ENCODE measurements at regions not wholly inside any gene's neighbourhood (a gene's known extent, or its start where the extent isn't known, plus 50 kb on each side); places are given as distances from the start of the nearest gene placed in this dataset.

DNA sequence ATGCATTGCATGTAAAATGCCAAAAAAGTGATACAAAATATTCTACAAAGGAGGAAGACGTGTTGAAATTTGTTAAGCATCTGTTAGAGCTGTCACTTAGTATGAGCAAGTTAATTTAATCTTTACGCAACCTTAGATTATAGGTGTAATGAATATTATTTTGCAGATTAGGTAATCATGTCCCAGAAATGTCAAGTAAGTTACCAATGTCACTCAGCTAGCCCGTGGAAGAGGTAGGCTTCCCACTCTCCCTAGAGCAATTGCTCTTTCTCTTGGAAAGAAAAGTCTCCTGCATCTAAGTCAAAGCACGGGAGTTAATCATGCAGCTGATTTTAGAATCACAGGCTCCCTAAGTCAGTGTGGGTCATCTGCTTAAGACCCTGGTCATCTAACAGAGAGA is 830.4 kb upstream of the IGFBP3 start:
- H3K27ac Mint-ChIP-seq = no peak overlapping the region
- no peaks in the 10 kb centered on the region for H3K27me3 Mint-ChIP-seq
- no peak overlapping the region for H3K4me3 Mint-ChIP-seq
- ChIA-PET POLR2A (no interaction called here), CTCF (no interaction called here)
- H3K9me3 Mint-ChIP-seq = peaks cover 2% of the 10 kb centered on the region
- ATAC-seq = no peak
- DNase-seq = no peak
- no peaks in the 10 kb centered on the region for H3K4me1 Mint-ChIP-seq (ENCODE audit: low read depth)
- intact Hi-C loops (cut with micrococcal nuclease) = no loop called here
- TF ChIP-seq, protein P1, sequence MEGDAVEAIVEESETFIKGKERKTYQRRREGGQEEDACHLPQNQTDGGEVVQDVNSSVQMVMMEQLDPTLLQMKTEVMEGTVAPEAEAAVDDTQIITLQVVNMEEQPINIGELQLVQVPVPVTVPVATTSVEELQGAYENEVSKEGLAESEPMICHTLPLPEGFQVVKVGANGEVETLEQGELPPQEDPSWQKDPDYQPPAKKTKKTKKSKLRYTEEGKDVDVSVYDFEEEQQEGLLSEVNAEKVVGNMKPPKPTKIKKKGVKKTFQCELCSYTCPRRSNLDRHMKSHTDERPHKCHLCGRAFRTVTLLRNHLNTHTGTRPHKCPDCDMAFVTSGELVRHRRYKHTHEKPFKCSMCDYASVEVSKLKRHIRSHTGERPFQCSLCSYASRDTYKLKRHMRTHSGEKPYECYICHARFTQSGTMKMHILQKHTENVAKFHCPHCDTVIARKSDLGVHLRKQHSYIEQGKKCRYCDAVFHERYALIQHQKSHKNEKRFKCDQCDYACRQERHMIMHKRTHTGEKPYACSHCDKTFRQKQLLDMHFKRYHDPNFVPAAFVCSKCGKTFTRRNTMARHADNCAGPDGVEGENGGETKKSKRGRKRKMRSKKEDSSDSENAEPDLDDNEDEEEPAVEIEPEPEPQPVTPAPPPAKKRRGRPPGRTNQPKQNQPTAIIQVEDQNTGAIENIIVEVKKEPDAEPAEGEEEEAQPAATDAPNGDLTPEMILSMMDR (IDR thresholded peaks at IDR 0.05) = no peak
- no peaks in the 10 kb centered on the region for H3K36me3 Mint-ChIP-seq (ENCODE audit: low read depth)

DNA sequence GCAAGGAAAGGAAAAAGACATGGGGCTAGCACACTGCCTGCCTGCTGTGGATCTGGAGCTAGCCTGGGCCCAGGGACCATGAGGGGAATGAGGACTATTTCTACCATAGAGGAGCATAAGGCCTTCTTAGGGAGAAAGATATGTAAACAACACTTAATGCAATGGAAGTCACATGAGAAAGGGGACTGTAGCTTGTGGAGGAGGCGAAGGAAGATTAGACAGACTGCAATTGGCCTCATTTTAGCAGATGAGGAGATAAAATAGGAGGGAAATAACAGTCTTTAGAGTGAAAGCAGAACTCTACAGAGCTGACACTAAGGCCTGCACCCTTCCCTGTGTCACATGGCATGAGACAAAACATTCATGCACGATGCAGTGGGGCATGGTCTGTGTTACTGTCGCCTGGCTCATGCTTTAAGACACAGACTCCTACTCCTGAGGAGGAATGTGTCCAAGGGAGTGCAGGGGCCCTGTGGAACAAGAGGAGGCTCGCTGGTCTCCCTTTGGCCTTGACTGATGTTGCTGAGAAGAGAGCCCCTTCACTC is 829.3 kb upstream of the IGFBP3 start:
- POLR2A ChIA-PET = no interaction called here
- CTCF ChIA-PET = no interaction called here
- Mint-ChIP-seq H3K9me3 (peaks cover 5% of the 10 kb centered on the region), H3K27ac (no peak overlapping the region), H3K27me3 (no peaks in the 10 kb centered on the region), H3K4me3 (no peak overlapping the region), H3K4me1 (ENCODE audit: low read depth) (no peaks in the 10 kb centered on the region), H3K36me3 (ENCODE audit: low read depth) (no peaks in the 10 kb centered on the region)
- intact Hi-C loops (cut with micrococcal nuclease) = no loop called here
- TF ChIP-seq, protein P1 (IDR thresholded peaks at IDR 0.05) = no peak
- no peak for DNase-seq
- no peak for ATAC-seq

DNA sequence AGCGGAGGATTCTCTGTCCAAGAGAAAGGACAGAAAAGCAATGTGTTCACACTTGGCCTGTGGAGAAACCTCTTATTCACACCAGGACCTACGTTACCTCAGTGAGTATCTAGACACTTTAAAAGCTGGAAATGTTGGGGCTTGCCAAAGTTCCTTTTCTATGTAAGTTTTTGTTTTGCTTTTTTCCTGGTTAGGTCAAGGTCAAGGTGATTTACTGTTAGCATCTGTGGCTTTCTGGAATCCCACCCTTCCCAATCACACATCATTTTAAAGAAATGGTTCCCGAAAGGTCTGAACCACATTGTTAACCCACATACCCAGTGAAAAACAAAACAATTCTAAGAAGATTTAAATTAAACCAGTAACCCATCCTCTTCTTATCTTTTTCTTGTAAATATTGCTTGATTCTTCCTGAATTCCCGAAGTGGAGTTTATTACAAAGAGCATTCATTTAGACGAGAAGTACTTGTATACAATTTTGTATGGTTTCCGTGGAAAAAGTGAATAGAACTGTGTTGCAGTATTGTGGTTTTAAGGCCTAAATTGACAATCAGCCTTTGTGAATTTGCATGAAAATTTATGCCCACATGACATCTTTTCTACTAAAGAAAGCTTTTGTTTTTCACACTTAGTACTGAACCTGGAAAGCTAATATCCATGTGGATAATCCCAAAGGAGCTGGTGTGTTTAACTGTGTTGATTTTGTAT is 827.0 kb upstream of the IGFBP3 start:
- DNase-seq (no peak), ATAC-seq (no peak)
- Mint-ChIP-seq H3K27me3 (no peaks in the 10 kb centered on the region), H3K4me3 (no peak overlapping the region), H3K9me3 (peaks cover 5% of the 10 kb centered on the region), H3K27ac (no peak overlapping the region), H3K4me1 (ENCODE audit: low read depth) (no peaks in the 10 kb centered on the region), H3K36me3 (ENCODE audit: low read depth) (no peaks in the 10 kb centered on the region)
- ChIA-PET POLR2A (no interaction called here), CTCF (interaction anchor here (0.8 kb wide), 1 partner anchor 93 kb away, joined by 3 read pairs; no protein-coding TSS in a partner anchor)
- intact Hi-C loops (cut with micrococcal nuclease) = no loop called here
- TF ChIP-seq, protein P1 (IDR thresholded peaks at IDR 0.05) = no peak

DNA sequence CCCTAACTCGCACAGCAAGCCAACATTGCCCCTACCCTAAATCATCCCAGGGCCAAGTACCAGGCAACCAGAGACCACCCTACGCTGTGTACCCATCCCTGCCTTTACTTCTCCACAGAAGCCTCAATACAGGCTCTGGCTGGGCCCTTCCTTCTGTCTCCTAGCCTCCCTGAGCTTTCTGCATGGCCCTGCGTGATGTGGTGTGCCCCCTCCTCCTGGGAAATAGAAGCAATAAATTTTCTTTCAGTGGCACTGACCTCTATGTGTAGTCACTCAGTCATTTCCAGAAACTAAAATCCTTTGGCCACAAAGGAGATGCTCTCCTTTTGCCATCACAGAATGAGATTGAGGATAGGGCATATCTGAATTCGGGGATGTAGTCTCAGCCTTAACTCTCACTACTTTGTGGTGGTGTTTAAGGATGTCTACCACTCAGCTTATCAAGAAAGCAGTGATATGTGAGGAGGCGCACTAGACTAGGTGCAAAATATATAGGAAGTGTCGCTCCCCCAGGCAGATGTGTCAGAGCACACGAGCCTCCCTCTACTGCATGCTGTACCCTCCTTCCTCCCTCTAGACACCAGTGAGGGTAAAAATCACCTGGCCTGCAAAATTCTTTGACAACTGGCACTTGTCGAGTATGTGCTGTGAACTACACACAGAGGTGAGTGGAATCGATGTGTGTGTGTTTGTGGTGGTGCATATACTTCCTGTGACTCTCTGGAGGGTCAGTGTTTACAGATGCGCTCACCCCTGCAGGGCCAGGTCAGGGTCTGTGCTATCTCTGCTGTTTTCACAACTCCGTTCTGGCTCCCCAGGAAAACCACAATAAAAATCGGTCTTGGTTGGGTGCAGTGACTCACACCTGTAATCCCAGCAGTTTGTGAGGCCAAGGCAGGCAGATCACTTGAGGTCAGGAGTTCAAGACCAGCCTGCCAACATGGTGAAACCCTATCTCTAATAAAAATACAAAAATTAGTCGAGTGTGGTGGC is 825.9 kb upstream of the IGFBP3 start:
- CTCF ChIA-PET = interaction anchor here (0.8 kb wide), 1 partner anchor 92 kb away, joined by 3 read pairs; no protein-coding TSS in a partner anchor
- intact Hi-C loops (cut with micrococcal nuclease) = no loop called here
- TF ChIP-seq, protein P1 (IDR thresholded peaks at IDR 0.05) = no peak
- Mint-ChIP-seq H3K4me1 (ENCODE audit: low read depth) (no peaks in the 10 kb centered on the region), H3K36me3 (ENCODE audit: low read depth) (no peaks in the 10 kb centered on the region), H3K27me3 (no peaks in the 10 kb centered on the region), H3K9me3 (peaks cover 5% of the 10 kb centered on the region), H3K4me3 (no peak overlapping the region), H3K27ac (no peak overlapping the region)
- no peak for DNase-seq
- POLR2A ChIA-PET = no interaction called here
- no peak for ATAC-seq

DNA sequence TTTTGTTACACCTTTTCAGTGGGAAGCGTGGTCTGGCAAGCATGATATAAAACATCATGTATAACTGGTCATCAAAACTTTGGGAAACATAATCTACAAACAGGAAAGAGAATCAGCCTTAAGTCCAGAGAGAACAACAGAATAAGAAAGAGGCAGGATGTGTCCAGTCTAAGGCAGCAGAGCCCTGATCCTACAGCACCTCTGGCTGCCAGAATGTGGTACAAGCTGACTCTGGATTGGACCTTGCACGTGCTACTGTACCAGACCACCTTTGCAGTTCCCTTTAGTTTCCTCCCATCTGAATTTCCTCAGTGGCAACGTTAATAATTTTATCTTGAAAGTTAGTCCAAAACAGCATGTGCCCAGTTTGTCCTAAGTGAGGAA is 824.6 kb upstream of the IGFBP3 start:
- peaks cover 5% of the 10 kb centered on the region for H3K9me3 Mint-ChIP-seq
- CTCF ChIA-PET = no interaction called here
- H3K27ac Mint-ChIP-seq = no peak overlapping the region
- POLR2A ChIA-PET = no interaction called here
- H3K4me3 Mint-ChIP-seq = no peak overlapping the region
- no peaks in the 10 kb centered on the region for H3K36me3 Mint-ChIP-seq (ENCODE audit: low read depth)
- TF ChIP-seq, protein P1 (IDR thresholded peaks at IDR 0.05) = no peak
- no peaks in the 10 kb centered on the region for H3K4me1 Mint-ChIP-seq (ENCODE audit: low read depth)
- H3K27me3 Mint-ChIP-seq = no peaks in the 10 kb centered on the region
- ATAC-seq (no peak), DNase-seq (no peak)
- intact Hi-C loops (cut with micrococcal nuclease) = no loop called here
